A673 (cell line): ENCODE measurements at regions not wholly inside any gene's neighbourhood (a gene's known extent, or its start where the extent isn't known, plus 50 kb on each side); places are given as distances from the start of the nearest gene placed in this dataset.

ENCODE experiments used
- CTCF ChIP-seq: fragments of 300-800, 200-600 bp; sonication (generic); conservative IDR thresholded peaks from 2 replicates; pipeline ENCODE4 v1.5.1; 2017; ENCODE audit warnings: low read depth, mild to moderate bottlenecking, antibody characterized with exemption, low read length, moderate library complexity, mixed read lengths
- EZH2 ChIP-seq: fragments of 200-600 bp; sonication (generic); IDR thresholded peaks from 2 replicates; pipeline ENCODE4 v1.6.1; 2017; ENCODE audit warnings: borderline replicate concordance, low read depth, mild to moderate bottlenecking, mixed read lengths, antibody characterized with exemption, low read length; ENCODE audit not compliant: poor library complexity, severe bottlenecking

GRCh38 chr14:97517566-97518234 is 720.5 kb downstream of the VRK1 start:
- TF ChIP-seq CTCF (no peak), EZH2 (no peak)
